Choroid plexus epithelial cell (primary cell): ENCODE measurements at regions not wholly inside any gene's neighbourhood (a gene's known extent, or its start where the extent isn't known, plus 50 kb on each side); places are given as distances from the start of the nearest gene placed in this dataset.

Experiments used
- DNase-seq: peaks from one replicate; pipeline ENCODE4 v3.0.0-alpha.2; 2010; ENCODE audit warnings: low read depth
- H3K4me3 ChIP-seq: 2 replicates; pipeline ENCODE4 v1.5.1; 2011; ENCODE audit warnings: low read depth, mild to moderate bottlenecking, control low read depth, low read length, moderate library complexity
- CTCF ChIP-seq: conservative IDR thresholded peaks from 2 replicates; pipeline ENCODE4 v1.5.1; 2011; ENCODE audit warnings: low read depth, mild to moderate bottlenecking, control low read depth, inconsistent platforms, low read length, moderate library complexity

DNA sequence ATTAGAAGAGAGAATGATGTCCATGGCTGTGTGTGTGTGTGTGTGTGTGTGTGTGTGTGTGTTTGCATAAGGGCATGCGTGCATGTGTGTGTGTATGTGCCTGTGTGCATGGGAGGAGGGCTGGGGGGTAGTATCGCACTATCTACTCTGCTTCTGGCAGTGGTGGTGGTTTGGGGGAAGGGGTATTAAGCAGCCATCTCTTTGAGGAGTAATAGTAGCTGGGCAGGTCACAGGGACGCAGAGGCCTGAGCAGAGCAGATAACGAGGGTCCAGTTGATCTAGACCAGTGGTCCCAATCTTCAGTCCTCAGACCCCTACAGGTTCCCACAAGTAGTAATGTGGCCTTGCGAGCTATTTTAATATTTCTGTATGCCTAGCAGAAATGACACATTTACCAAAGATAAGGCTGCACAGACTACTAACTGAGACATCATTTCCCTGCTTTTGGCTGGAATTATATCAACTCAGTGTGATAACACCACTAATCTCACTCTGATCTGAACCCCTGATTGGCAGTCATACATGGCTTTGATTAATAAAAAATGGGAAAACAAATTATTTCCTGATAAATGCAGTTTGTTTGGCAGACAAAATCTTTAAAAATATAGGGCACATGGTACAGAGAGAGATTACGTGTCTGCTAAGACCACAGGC is 354.3 kb downstream of the BUD13 start:
- TF ChIP-seq CTCF: no peak

DNA sequence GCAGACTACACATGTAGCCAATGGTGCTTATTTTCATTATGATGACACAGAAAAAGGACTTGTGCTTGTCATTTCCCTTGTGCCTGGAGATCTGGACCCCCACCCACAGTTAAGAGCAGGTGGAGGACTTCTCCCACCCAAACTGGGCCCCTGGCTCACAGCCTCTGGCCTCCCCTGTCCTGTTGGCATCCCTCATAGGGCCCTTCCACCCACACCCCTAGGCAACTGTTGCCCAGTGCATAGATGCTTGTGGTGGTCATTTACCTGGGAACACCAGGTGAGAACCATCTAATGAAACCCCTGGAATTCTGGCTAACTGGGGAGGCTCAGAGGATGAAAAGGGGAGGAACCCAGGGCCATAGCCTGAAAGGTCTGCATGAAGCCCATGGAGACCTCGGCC is 355.9 kb downstream of the BUD13 start:
- DNase-seq: no peak
- TF ChIP-seq CTCF: no peak
- no peak overlapping the region for H3K4me3 ChIP-seq

More for the DNA sequence above, 354.3 kb downstream of the BUD13 start:
- no peak for DNase-seq
- H3K4me3 ChIP-seq: no peak overlapping the region

DNA sequence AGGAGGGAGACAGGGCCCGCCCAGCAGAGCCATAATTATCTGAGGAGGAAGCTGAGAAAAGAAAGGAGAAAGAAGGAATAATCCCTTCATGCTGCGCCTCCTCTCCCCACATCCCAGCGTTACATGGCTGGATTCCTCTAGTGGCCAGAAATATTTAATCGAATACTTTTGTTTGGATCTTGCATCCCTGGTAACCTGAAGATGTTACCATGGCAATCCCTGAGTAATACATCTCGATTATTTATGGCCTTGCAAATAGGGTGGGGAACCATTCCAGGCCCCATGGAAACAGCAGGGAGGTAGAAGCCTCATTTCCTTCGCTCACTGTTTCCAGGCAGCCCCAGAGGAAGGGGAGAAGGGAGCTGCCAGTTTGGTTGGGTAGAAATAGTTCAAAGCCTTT is 357.7 kb downstream of the BUD13 start:
- TF ChIP-seq CTCF: no peak
- no peak for DNase-seq
- no peak overlapping the region for H3K4me3 ChIP-seq

DNA sequence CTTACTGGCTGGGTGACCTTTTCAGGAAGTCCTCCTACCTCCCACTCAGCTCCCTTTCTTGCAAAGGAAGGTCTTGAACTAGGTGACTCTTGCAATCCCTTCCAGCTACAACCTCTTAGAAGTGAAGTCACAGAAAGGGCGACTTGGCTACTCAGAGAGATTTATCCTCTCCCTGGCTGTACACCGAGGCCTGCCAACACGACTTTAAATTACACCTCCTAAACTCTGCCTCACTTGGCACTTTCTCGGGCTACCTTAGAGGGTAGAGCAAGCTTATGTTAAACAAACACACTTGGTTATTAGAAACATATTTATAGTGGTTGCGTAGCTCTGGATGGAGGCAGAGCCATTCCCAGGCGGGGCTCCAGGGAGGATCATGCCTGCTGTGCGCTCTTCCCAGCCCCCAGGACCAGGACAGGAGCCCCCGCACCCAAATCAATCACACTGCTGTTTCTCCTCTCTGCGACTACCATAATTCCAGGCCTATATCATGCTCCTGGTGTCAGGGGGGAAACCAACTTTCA is 358.4 kb downstream of the BUD13 start:
- H3K4me3 ChIP-seq: no peak overlapping the region
- TF ChIP-seq CTCF: no peak
- no peak for DNase-seq

DNA sequence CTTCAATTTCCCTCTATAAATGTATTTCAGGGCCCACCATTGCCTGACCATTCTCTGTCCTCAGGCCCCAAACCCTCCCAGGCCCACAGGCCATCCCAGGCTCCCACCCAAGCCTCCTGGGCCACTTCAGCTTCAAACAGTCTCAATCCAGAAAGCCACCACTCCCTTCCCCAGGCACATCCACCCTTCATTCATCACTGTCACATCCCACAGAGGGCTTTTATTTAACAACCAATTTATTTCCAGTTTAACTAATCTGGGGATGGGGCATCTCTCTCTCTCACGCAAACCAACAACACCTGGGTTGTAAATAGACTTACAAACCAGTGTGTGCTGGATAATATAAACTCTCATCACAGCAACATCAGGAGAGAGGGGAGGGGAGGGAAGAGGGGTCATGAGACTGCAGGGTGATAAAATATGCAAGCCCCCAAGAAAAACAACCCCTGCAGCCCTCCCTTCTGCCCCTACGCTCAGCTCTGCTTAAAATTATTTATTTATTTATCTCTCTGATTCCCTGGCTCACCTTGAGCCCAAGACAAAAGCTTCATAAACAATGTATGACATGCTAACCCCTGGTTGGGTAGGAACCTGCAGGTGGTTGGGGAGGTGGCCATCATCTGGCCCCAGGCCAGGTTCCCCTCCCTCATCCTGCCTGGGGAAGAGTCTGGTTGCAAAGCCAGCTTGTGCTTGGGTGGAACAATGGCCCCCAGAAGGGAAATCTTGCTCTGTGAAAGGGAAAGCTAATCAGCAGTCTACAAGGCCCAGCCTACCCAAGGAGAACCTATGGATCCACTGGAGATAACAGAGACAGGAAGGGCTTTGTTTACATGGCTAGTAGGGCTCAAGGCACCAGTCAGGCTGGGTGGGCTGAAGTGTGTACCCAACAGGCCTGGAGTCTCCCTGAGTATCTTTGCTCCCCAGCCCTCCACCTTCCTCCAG is 359.2 kb downstream of the BUD13 start:
- H3K4me3 ChIP-seq: no peak overlapping the region
- TF ChIP-seq CTCF: no peak
- DNase-seq: no peak

GRCh38 chr11:116412118-116412889 is 360.5 kb downstream of the BUD13 start:
- no peak for DNase-seq
- no peak overlapping the region for H3K4me3 ChIP-seq
- no peak for TF ChIP-seq CTCF
